ENCODE measurements at regions not wholly inside any gene's neighbourhood (a gene's known extent, or its start where the extent isn't known, plus 50 kb on each side); places are given as distances from the start of the nearest gene placed in this dataset.

DNA sequence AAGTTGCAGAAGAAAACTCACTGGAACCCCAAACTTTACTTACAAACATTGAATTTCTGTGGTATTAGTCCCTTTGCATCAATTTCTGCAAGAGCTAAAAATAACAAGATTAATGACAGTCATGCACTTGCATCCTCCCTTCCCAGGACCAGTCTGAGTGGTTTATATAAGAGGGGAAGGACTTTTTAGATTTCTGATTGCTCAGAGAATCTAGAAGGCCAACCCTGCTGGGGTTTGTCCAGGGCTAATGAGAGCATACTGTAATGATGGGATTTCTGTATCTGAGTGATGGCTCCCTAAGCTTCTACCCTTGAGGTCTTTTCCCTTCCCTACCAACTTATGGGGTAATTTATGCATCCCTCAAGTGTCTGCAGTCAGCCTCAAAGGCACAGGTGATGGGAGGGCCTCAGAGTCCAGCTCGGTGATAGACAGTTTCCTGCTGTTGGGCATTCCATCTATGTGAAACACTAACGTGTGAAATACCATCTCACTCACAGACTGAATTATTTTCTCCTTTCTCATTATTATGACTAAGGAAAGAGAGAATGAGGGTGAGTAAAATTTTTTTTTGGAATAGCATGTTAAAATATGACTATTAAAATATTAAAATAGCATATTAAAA is 556.3 kb downstream of the RIT2 start:
- no peaks in the 10 kb centered on the region for H3K36me3 ChIP-seq
- H3K27ac ChIP-seq = no peak overlapping the region
- DNase-seq = no peak
- no peaks in the 10 kb centered on the region for H3K27me3 ChIP-seq
- H3K9me3 ChIP-seq = no peaks in the 10 kb centered on the region
- no peak overlapping the region for H3K4me3 ChIP-seq
- no peak for TF ChIP-seq EP300 (IDR thresholded peaks at IDR 0.05)
- TF ChIP-seq CTCF (IDR thresholded peaks at IDR 0.05) = no peak
- WGBS, 3 donors = 51 to 59% (median 55%) methylated on average over 2 of the region's 2 CpGs
- no peaks in the 10 kb centered on the region for H3K4me1 ChIP-seq (ENCODE audit: insufficient read depth)
- intact Hi-C loops (cut with DNase I) = no loop called here

- Histone ChIP-seq H3K27ac (no peak overlapping the region), H3K9me3 (no peaks in the 10 kb centered on the region), H3K36me3 (no peaks in the 10 kb centered on the region), H3K4me3 (no peak overlapping the region), H3K27me3 (no peaks in the 10 kb centered on the region), H3K4me1 (ENCODE audit: insufficient read depth) (no peaks in the 10 kb centered on the region)
- TF ChIP-seq POLR2A (IDR thresholded peaks at IDR 0.05) (no peak), EP300 (IDR thresholded peaks at IDR 0.05) (no peak), CTCF (IDR thresholded peaks at IDR 0.05) (no peak)
- DNase-seq = no peak
- 78 to 88% (median 85%) methylated on average over 1 of the region's 1 CpG for WGBS, 3 donors
- intact Hi-C loops (cut with DNase I) = no loop called here
These were observed 554.0 kb downstream of the RIT2 start for GRCh38 chr18:42561521-42561920.

DNA sequence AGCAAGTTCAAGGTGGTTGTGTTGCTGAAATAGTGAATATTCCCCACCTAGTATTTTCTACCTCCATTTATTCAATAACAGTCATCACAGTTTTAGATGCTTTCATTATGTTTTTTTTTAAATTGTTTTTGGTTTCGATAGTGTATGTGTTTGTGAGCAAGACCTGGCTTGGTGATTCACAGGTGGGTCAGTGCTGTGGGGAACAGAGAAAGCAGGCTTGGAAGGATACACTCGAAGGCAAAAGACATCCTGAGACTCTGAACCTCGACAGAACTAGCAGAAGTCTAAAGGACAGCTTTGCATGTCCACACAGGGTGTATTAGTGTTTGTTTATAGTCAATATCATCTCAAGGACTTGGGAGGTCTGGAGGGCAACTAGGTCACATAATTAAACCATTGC is 551.5 kb downstream of the RIT2 start:
- Histone ChIP-seq H3K4me1 (ENCODE audit: insufficient read depth) (no peaks in the 10 kb centered on the region), H3K9me3 (no peaks in the 10 kb centered on the region), H3K36me3 (no peaks in the 10 kb centered on the region), H3K27me3 (no peaks in the 10 kb centered on the region), H3K27ac (no peak overlapping the region), H3K4me3 (no peak overlapping the region)
- DNase-seq = no peak
- intact Hi-C loops (cut with DNase I) = no loop called here
- 76 to 88% (median 80%) methylated on average over 3 of the region's 3 CpGs for WGBS, 3 donors
- TF ChIP-seq POLR2A (IDR thresholded peaks at IDR 0.05) (no peak), CTCF (IDR thresholded peaks at IDR 0.05) (no peak), EP300 (IDR thresholded peaks at IDR 0.05) (no peak)

GRCh38 chr18:42564761-42565160 is 550.7 kb downstream of the RIT2 start:
- H3K27ac ChIP-seq = no peak overlapping the region
- H3K27me3 ChIP-seq = no peaks in the 10 kb centered on the region
- H3K9me3 ChIP-seq = no peaks in the 10 kb centered on the region
- DNase-seq = no peak
- H3K4me1 ChIP-seq (ENCODE audit: insufficient read depth) = no peaks in the 10 kb centered on the region
- intact Hi-C loops (cut with DNase I) = no loop called here
- TF ChIP-seq EP300 (IDR thresholded peaks at IDR 0.05) = no peak
- TF ChIP-seq CTCF (IDR thresholded peaks at IDR 0.05) = no peak
- TF ChIP-seq POLR2A (IDR thresholded peaks at IDR 0.05) = no peak
- H3K4me3 ChIP-seq = no peak overlapping the region
- 89 to 100% (median 97%) methylated on average over 1 of the region's 1 CpG for WGBS, 3 donors
- H3K36me3 ChIP-seq = no peaks in the 10 kb centered on the region
